ENCODE measurements at regions not wholly inside any gene's neighbourhood (a gene's known extent, or its start where the extent isn't known, plus 50 kb on each side); places are given as distances from the start of the nearest gene placed in this dataset.
"Not testable (repeated sequence)": the region's sequence is repeated elsewhere in the genome, so short reads cannot be mapped to it uniquely, and the experiment has no call there.

- Mint-ChIP-seq H3K4me3 (no peak overlapping the region), H3K4me1 (no peaks in the 10 kb centered on the region), H3K36me3 (no peaks in the 10 kb centered on the region), H3K27ac (no peak overlapping the region), H3K27me3 (peaks cover 54% of the 10 kb centered on the region), H3K9me3 (no peaks in the 10 kb centered on the region)
These were observed 151.9 kb upstream of the ZNF184 start for GRCh38 chr6:27624694-27625262.

GRCh38 chr6:27623103-27623502 is 150.2 kb upstream of the ZNF184 start:
- no peaks in the 10 kb centered on the region for H3K9me3 Mint-ChIP-seq
- peaks cover 60% of the 10 kb centered on the region for H3K27me3 Mint-ChIP-seq
- H3K27ac Mint-ChIP-seq: no peak overlapping the region
- peaks cover under 1% of the 10 kb centered on the region for H3K36me3 Mint-ChIP-seq
- no peak overlapping the region for H3K4me3 Mint-ChIP-seq
- peaks cover 2% of the 10 kb centered on the region for H3K4me1 Mint-ChIP-seq

DNA sequence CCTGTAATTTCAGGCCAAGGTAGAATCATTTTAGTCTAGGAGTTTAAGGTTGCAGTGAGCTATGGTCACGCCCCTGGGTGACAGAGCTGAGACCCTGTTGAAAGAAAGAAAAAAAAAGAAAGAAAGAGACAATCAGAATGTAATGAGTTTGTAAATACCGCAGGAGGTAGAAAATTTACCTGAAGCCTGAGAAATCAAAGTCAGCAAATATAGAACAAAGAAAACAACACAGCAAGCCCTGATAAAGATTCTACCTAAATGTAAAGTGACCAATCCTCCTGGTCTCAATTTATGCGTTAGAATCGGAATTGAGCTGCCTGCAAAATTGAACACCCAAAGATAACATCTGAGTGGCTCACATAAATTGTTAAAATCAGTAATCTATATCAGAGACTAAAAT is 146.5 kb upstream of the ZNF184 start:
- Mint-ChIP-seq H3K36me3 (peaks cover 2% of the 10 kb centered on the region), H3K4me3 (no peak overlapping the region), H3K9me3 (no peaks in the 10 kb centered on the region), H3K4me1 (peaks cover 7% of the 10 kb centered on the region), H3K27me3 (peaks cover 66% of the 10 kb centered on the region), H3K27ac (no peak overlapping the region)

DNA sequence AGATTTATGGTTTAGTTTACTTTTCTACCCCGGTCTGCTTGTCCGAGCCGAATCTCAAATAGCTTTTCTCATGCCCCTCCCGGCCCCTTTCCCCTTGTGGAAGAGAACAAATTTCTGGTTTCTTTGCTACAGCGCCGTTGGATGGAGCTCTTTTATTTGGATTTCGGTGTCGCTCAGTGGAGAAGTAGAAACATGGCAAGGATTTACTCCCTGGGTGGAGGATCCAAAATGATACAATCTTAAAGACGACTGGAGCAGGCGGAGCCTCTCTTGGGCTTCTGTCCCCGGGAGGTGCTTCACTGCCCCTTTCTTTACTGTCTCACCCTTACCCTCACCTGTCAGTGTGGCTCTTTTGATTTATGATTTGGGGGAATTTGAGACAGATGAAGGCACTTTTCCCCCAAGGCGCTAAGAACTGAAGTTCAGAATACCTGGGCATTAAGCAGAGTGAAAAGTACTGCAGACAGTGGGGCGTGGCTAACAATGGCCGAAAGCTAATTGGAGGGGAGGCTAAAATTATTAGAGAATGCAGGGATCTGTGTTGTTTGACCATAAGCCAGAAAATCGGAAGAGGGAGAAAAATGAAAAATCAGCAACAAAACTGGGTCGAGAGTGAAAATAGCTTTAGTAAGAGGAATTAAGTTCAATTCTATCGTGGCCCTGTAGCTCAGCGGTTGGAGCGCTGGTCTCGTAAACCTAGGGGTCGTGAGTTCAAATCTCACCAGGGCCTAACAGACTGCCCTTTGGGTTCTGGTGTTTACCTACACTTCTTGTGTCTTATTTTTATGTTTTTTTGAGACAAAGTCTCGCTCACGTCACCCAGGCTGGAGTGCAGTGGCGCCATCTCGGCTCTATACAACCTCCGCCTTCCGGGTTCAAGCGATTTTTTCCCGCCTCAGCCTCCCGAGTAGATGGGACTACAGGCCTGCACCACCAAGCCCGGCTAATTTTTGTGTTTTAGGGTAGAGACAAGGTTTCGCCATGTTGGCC is 145.1 kb upstream of the ZNF184 start:
- peaks cover 59% of the 10 kb centered on the region for H3K27me3 Mint-ChIP-seq
- peak overlapping the region; percentile 16 for H3K4me3 Mint-ChIP-seq
- H3K9me3 Mint-ChIP-seq: no peaks in the 10 kb centered on the region
- H3K4me1 Mint-ChIP-seq: peaks cover 7% of the 10 kb centered on the region
- peak overlapping the region; percentile 79 for H3K27ac Mint-ChIP-seq
- peaks cover 2% of the 10 kb centered on the region for H3K36me3 Mint-ChIP-seq

- Mint-ChIP-seq H3K27me3 (peaks cover 58% of the 10 kb centered on the region), H3K27ac (no peak overlapping the region), H3K4me3 (no peak overlapping the region), H3K36me3 (peaks cover 2% of the 10 kb centered on the region), H3K9me3 (no peaks in the 10 kb centered on the region), H3K4me1 (peaks cover 7% of the 10 kb centered on the region)
These were observed 144.3 kb upstream of the ZNF184 start for GRCh38 chr6:27617046-27617687.

GRCh38 chr6:27616328-27617045 is 143.6 kb upstream of the ZNF184 start:
- Mint-ChIP-seq H3K4me1 (peaks cover 7% of the 10 kb centered on the region), H3K36me3 (peaks cover 2% of the 10 kb centered on the region), H3K9me3 (no peaks in the 10 kb centered on the region), H3K27ac (no peak overlapping the region), H3K4me3 (no peak overlapping the region), H3K27me3 (peaks cover 56% of the 10 kb centered on the region)

GRCh38 chr6:27611451-27611850 is 138.5 kb upstream of the ZNF184 start:
- Mint-ChIP-seq H3K36me3 (no peaks in the 10 kb centered on the region), H3K9me3 (no peaks in the 10 kb centered on the region), H3K4me1 (no peaks in the 10 kb centered on the region), H3K27ac (no peak overlapping the region), H3K4me3 (no peak overlapping the region), H3K27me3 (peaks cover 37% of the 10 kb centered on the region)

- H3K27me3 Mint-ChIP-seq: peaks cover 48% of the 10 kb centered on the region
- peaks cover 2% of the 10 kb centered on the region for H3K36me3 Mint-ChIP-seq
- no peaks in the 10 kb centered on the region for H3K9me3 Mint-ChIP-seq
- H3K4me1 Mint-ChIP-seq: peaks cover 12% of the 10 kb centered on the region
- H3K4me3 Mint-ChIP-seq: no peak overlapping the region
- no peak overlapping the region for H3K27ac Mint-ChIP-seq
These were observed 136.3 kb upstream of the ZNF184 start for GRCh38 chr6:27608916-27609883.

DNA sequence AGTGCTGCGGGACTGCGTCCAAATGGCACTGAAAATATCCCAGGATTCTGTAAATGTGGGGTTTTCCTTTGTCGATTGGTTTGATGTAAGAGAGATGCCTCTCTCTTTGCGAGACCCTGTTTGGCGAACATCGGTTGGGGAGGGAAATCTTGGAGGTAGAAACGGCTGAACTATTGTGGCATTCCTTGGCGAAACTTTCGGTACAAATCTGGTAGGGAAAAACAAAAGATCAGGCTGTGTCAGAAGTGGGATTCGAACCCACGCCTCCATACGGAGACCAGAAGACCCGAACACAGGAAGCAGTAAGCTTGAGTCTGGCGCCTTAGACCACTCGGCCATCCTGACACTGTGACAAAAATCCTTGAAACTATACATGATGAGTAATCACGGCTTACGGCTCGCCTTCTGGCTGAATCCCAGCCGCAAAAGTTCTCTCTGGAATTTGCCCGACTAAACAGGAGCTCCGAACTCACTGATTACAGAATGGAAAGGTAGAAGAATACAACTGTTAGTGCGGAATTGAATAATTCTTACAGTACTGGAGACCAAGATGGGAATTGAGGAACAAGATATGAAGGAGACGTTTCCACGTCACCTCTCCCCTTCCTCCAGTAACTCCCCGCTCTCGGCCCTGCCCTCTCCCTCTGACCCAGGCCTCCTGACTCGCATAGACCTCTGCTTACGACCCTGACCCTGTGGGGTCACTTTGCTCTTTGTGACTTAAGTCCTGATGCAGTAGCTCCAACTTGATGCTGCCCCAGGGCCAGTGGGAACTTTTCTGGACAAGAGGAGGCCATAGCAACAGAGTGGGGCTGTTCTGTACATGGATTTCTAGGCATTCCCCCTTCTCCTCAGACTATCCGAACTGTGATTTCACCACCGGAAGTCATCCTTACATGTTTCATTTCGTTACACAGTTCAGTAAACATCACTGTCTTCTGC is 132.8 kb upstream of the ZNF184 start:
- H3K4me3 Mint-ChIP-seq: no peak overlapping the region
- H3K36me3 Mint-ChIP-seq: peaks cover 6% of the 10 kb centered on the region

DNA sequence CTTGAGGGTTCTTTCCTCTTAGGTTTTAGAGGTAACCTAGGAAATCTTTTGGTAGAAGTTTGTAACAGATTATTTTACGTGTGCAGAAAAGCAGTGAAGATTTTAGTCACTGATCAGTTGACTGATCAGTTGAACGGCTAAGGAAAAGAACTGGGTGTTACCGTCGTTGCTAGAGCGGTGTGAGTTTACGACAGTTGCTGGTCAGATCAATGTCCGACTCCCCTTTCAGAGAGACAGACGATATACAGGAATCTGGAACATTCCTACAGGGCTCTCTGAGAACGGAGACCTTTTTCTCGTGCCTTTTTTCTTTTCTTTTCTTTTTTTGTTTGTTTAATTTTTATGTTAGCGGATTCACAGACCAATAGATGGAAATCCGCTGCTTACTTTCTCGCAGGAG is 132.1 kb upstream of the ZNF184 start:
- Mint-ChIP-seq H3K9me3 (peaks cover 4% of the 10 kb centered on the region), H3K4me3 (no peak overlapping the region), H3K4me1 (peaks cover 16% of the 10 kb centered on the region), H3K27ac (no peak overlapping the region), H3K27me3 (peaks cover 52% of the 10 kb centered on the region), H3K36me3 (peaks cover 6% of the 10 kb centered on the region)

More for the DNA sequence above, 132.8 kb upstream of the ZNF184 start:
- Mint-ChIP-seq H3K27ac (peak overlapping the region; percentile 87), H3K4me1 (peaks cover 16% of the 10 kb centered on the region), H3K27me3 (peaks cover 53% of the 10 kb centered on the region), H3K9me3 (peaks cover 4% of the 10 kb centered on the region)

- no peak overlapping the region for H3K27ac Mint-ChIP-seq
These were observed 128.9 kb upstream of the ZNF184 start for GRCh38 chr6:27601668-27602254.

DNA sequence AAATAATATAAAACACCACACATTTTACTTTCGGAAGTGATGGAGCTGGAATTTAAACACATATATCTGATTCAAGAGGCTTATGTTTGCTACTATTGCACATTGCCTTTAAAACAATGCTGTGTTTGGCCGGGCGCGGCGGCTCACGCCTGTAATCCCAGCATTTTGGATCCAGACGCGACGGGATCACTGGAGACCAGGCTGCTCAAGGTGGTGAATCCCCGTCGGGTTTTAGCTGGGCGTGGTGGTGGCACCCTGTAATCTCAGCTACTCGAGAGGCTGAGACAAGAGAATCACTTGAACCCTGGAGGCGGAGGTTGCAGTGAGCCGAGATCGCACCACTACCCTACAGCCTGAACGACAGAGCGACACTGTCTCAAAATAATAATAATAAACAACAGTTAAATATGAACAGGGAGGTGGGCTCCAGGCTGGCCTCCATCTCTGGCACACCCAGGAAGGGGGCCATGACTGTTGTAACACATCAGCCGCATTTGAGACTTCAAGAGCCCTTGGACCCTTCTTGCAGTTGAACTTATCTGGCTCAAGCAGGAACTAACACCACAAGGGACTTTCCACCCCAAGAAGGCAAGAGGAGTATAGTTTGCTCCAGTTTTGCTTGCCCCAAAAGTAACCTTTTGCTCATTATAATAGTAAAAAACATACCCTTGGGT is 127.1 kb upstream of the ZNF184 start:
- H3K4me3 Mint-ChIP-seq: no peak overlapping the region
- peaks cover 8% of the 10 kb centered on the region for H3K4me1 Mint-ChIP-seq
- H3K27me3 Mint-ChIP-seq: peaks cover 51% of the 10 kb centered on the region
- peaks cover 4% of the 10 kb centered on the region for H3K9me3 Mint-ChIP-seq
- H3K27ac Mint-ChIP-seq: no peak overlapping the region
- peaks cover 6% of the 10 kb centered on the region for H3K36me3 Mint-ChIP-seq

More at GRCh38 chr6:27601668-27602254, 128.9 kb upstream of the ZNF184 start:
- Mint-ChIP-seq H3K4me1 (peaks cover 16% of the 10 kb centered on the region), H3K27me3 (peaks cover 58% of the 10 kb centered on the region), H3K9me3 (peaks cover 4% of the 10 kb centered on the region), H3K4me3 (no peak overlapping the region), H3K36me3 (peaks cover 6% of the 10 kb centered on the region)

- H3K9me3 Mint-ChIP-seq, H3K4me1 Mint-ChIP-seq, H3K36me3 Mint-ChIP-seq, H3K27ac Mint-ChIP-seq, H3K4me3 Mint-ChIP-seq: not testable (repeated sequence)
- peaks cover 38% of the 10 kb centered on the region for H3K27me3 Mint-ChIP-seq
These were observed 124.2 kb upstream of the ZNF184 start for GRCh38 chr6:27597031-27597567.

Data from activated naive CD4-positive, alpha-beta T cell treated with anti-CD3 and anti-CD28 coated beads, Interleukin-2, amount 50 U/mL, for 24 hours (primary cell).